Vagina (tissue), 2 donors: ENCODE measurements at regions not wholly inside any gene's neighbourhood (a gene's known extent, or its start where the extent isn't known, plus 50 kb on each side); places are given as distances from the start of the nearest gene placed in this dataset.

ENCODE experiments used
- POLR2A ChIP-seq, 2 donors: fragments of 450-650 bp; IDR thresholded peaks; one replicate each; pipeline ENCODE4 v1.6.1; 2017; ENCODE audit warnings: antibody characterized with exemption in 2 of 2, mild to moderate bottlenecking in 2 of 2, moderate library complexity in 2 of 2
- TF ChIP-seq, protein P1 (sequence below), 3 experiments: fragments of 450-650 bp in 2 of 3; fragments of 200-600 bp in 1 of 3; sonication (generic) in 1 of 3; IDR thresholded peaks; one replicate each; pipeline ENCODE4 v1.5.1; 2017 to 2019; ENCODE audit warnings: antibody characterized with exemption in 3 of 3, mild to moderate bottlenecking in 2 of 3, moderate library complexity in 2 of 3

GRCh38 chr10:44126291-44126717 is 258.6 kb downstream of the CXCL12 start:
- TF ChIP-seq, protein P1, sequence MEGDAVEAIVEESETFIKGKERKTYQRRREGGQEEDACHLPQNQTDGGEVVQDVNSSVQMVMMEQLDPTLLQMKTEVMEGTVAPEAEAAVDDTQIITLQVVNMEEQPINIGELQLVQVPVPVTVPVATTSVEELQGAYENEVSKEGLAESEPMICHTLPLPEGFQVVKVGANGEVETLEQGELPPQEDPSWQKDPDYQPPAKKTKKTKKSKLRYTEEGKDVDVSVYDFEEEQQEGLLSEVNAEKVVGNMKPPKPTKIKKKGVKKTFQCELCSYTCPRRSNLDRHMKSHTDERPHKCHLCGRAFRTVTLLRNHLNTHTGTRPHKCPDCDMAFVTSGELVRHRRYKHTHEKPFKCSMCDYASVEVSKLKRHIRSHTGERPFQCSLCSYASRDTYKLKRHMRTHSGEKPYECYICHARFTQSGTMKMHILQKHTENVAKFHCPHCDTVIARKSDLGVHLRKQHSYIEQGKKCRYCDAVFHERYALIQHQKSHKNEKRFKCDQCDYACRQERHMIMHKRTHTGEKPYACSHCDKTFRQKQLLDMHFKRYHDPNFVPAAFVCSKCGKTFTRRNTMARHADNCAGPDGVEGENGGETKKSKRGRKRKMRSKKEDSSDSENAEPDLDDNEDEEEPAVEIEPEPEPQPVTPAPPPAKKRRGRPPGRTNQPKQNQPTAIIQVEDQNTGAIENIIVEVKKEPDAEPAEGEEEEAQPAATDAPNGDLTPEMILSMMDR (IDR thresholded peaks at IDR 0.05): no peak
- TF ChIP-seq POLR2A (IDR thresholded peaks at IDR 0.05): no peak
